ENCODE measurements at regions not wholly inside any gene's neighbourhood (a gene's known extent, or its start where the extent isn't known, plus 50 kb on each side); places are given as distances from the start of the nearest gene placed in this dataset.

GRCh38 chr14:29098656-29099055 is 332.1 kb downstream of the FOXG1 start:
- TF ChIP-seq, protein P1, sequence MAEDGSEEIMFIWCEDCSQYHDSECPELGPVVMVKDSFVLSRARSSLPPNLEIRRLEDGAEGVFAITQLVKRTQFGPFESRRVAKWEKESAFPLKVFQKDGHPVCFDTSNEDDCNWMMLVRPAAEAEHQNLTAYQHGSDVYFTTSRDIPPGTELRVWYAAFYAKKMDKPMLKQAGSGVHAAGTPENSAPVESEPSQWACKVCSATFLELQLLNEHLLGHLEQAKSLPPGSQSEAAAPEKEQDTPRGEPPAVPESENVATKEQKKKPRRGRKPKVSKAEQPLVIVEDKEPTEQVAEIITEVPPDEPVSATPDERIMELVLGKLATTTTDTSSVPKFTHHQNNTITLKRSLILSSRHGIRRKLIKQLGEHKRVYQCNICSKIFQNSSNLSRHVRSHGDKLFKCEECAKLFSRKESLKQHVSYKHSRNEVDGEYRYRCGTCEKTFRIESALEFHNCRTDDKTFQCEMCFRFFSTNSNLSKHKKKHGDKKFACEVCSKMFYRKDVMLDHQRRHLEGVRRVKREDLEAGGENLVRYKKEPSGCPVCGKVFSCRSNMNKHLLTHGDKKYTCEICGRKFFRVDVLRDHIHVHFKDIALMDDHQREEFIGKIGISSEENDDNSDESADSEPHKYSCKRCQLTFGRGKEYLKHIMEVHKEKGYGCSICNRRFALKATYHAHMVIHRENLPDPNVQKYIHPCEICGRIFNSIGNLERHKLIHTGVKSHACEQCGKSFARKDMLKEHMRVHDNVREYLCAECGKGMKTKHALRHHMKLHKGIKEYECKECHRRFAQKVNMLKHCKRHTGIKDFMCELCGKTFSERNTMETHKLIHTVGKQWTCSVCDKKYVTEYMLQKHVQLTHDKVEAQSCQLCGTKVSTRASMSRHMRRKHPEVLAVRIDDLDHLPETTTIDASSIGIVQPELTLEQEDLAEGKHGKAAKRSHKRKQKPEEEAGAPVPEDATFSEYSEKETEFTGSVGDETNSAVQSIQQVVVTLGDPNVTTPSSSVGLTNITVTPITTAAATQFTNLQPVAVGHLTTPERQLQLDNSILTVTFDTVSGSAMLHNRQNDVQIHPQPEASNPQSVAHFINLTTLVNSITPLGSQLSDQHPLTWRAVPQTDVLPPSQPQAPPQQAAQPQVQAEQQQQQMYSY (CRISPR knock-in tag; IDR thresholded peaks at IDR 0.05) = no peak
- TF ChIP-seq SP1 (CRISPR knock-in tag; conservative IDR thresholded peaks at IDR 0.05) (no peak), AR (CRISPR knock-in tag; IDR thresholded peaks at IDR 0.05) (no peak), CTCF (IDR thresholded peaks at IDR 0.05) (no peak), ZNF423 (CRISPR knock-in tag; IDR thresholded peaks at IDR 0.05) (no peak), USF2 (CRISPR knock-in tag; IDR thresholded peaks at IDR 0.05) (no peak), EMX1 (CRISPR knock-in tag; IDR thresholded peaks at IDR 0.05) (no peak), ATF3 (CRISPR knock-in tag; conservative IDR thresholded peaks at IDR 0.05) (no peak), TEAD4 (CRISPR knock-in tag; IDR thresholded peaks at IDR 0.05) (no peak), TCF7 (CRISPR knock-in tag; IDR thresholded peaks at IDR 0.05; ENCODE audit: low read depth) (no peak), FOXJ3 (CRISPR knock-in tag; IDR thresholded peaks at IDR 0.05; ENCODE audit: borderline replicate concordance) (no peak)
- TF ChIP-seq, protein P2, sequence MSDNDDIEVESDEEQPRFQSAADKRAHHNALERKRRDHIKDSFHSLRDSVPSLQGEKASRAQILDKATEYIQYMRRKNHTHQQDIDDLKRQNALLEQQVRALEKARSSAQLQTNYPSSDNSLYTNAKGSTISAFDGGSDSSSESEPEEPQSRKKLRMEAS (CRISPR knock-in tag; IDR thresholded peaks at IDR 0.05) = no peak

All from WTC11 (cell line).